Ovary (tissue), 3 donors: ENCODE measurements at regions not wholly inside any gene's neighbourhood (a gene's known extent, or its start where the extent isn't known, plus 50 kb on each side); places are given as distances from the start of the nearest gene placed in this dataset.

ENCODE experiments used
- POLR2A ChIP-seq: fragments of 450-650 bp; IDR thresholded peaks from one replicate; pipeline ENCODE4 v1.6.1; 2017; ENCODE audit warnings: antibody characterized with exemption, mild to moderate bottlenecking, moderate library complexity
- TF ChIP-seq, protein P1 (sequence below), 3 donors: fragments of 450-650 bp in 2 of 3; fragments of 200-600 bp in 1 of 3; IDR thresholded peaks; one replicate each; pipeline versions ENCODE4 v1.5.1 to v1.8.0; 2016 to 2022; ENCODE audit warnings: antibody characterized with exemption in 3 of 3, mild to moderate bottlenecking in 1 of 3
- donor health status: DM: no; HTN: no; CAD: no.

DNA sequence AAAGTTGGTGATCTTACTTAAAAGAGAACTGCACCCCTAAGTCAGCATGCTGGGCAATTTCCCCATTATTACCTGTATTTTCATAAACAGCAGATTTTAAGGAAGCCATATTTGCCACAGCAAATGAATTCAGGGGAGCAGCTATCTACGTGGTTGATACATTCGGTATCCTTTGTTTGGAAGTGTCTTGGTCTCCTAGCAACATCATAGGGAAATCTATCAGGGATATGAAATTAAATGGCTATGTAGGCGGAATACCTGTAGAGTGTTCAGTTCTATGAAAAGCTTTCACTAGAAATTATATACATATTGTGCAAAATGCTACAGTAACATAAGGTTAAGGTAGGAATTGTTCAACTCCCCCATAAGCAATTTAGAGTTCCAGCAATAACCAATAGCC, 157.2 kb upstream of the EMCN start:
- TF ChIP-seq, protein P1, sequence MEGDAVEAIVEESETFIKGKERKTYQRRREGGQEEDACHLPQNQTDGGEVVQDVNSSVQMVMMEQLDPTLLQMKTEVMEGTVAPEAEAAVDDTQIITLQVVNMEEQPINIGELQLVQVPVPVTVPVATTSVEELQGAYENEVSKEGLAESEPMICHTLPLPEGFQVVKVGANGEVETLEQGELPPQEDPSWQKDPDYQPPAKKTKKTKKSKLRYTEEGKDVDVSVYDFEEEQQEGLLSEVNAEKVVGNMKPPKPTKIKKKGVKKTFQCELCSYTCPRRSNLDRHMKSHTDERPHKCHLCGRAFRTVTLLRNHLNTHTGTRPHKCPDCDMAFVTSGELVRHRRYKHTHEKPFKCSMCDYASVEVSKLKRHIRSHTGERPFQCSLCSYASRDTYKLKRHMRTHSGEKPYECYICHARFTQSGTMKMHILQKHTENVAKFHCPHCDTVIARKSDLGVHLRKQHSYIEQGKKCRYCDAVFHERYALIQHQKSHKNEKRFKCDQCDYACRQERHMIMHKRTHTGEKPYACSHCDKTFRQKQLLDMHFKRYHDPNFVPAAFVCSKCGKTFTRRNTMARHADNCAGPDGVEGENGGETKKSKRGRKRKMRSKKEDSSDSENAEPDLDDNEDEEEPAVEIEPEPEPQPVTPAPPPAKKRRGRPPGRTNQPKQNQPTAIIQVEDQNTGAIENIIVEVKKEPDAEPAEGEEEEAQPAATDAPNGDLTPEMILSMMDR (IDR thresholded peaks at IDR 0.05), result no peak
- no peak for TF ChIP-seq POLR2A
